Keratinocyte (primary cell): ENCODE measurements at regions not wholly inside any gene's neighbourhood (a gene's known extent, or its start where the extent isn't known, plus 50 kb on each side); places are given as distances from the start of the nearest gene placed in this dataset.

Source experiments
- CTCF ChIP-seq, 3 experiments: IDR thresholded peaks in 1 of 3; conservative IDR thresholded peaks in 1 of 3; optimal IDR thresholded peaks in 1 of 3; 2 replicates in 2 of 3; 3 replicates in 1 of 3; pipeline versions ENCODE3 to v1.5.1; 2011; ENCODE audit warnings: low read length in 3 of 3, mild to moderate bottlenecking in 3 of 3, moderate library complexity in 2 of 3, control low read depth in 1 of 3, inconsistent platforms in 1 of 3; ENCODE audit not compliant: insufficient read depth in 2 of 3; ENCODE audit errors: extremely low read depth in 1 of 3
- EZH2 ChIP-seq: IDR thresholded peaks from one replicate; pipeline ENCODE4 v1.6.1; 2012; ENCODE audit warnings: inconsistent platforms, mild to moderate bottlenecking, low read length, moderate library complexity

GRCh38 chr11:19560156-19560555 is 152.5 kb upstream of the NAV2 start:
- no peak for TF ChIP-seq CTCF (optimal IDR thresholded peaks at IDR 0.05 in 1 of 3, IDR thresholded peaks at IDR 0.05 in 1 of 3, conservative IDR thresholded peaks at IDR 0.05 in 1 of 3; ENCODE audit: extremely low read depth in 1 of 3, insufficient read depth in 2 of 3, low read length in 3 of 3)
- TF ChIP-seq EZH2: no peak
